Endothelial cell of hepatic sinusoid (primary cell): ENCODE measurements at regions not wholly inside any gene's neighbourhood (a gene's known extent, or its start where the extent isn't known, plus 50 kb on each side); places are given as distances from the start of the nearest gene placed in this dataset.
"Not testable (repeated sequence)": the region's sequence is repeated elsewhere in the genome, so short reads cannot be mapped to it uniquely, and the experiment has no call there.

Experiments used
- in situ Hi-C: cut with HindIII; loops from 2 replicates; pipeline ENCODE4 v1.10.0; 2017; ENCODE audit warnings: low sequenced_read_pairs

DNA sequence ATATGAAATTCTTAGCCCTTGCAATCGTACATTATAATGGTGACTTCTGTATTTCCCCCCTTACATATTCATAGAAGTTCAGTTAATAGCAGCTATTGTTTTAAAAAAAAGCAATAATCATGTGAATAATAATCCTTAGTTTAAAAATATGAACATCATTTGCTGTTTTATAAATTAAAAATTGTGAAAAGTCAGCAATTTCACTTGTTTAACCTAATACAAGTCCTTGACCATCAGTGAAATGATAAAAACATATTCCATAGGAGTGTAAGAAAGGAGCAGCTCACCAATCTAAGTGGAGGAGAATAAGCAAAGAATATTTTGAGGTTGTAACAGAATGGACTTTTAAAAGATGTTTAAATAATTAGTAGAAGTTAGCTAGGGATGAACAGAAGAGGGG, 650.2 kb downstream of the SUCLG1 start:
- in situ Hi-C loops, result no loop called here

DNA sequence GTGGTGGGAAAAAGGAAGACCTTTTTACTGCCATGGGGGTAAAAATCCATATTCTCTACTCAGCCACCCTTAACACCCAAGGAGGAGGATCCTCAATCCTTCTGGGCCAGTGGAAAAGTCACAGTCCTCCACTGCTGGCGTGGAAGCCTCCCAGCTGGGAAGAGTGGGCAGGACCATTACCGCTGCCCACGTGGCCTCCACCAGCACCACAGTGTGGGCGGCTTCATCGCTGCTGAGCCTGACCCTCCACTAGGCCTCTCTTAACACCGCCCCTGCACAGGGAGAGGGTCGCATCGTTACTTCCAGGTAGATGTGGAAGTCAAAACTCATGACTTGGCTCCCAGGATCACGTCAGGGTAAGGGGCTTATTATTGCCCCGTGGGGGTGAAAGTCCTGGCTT, 656.5 kb downstream of the SUCLG1 start:
- in situ Hi-C loops, result no loop called here

DNA sequence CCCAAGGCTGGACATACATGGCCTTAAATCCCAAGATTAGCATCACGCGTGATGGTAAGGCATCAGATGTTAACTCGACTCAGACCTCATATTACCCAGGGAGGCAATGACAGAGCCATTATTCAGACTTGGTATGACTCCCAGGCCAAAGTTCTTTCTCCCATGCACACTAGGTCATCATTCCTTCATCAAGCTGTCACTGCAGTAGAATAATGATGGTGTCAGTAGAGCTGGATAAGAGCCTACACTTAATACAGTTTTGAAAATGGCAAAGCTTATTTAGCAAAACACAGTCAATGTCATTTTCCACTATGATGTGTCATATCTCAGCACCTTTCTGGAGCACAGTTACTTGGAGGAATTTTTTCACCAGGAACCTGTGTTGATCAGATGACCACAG, 663.3 kb downstream of the SUCLG1 start:
- in situ Hi-C loops, result no loop called here

DNA sequence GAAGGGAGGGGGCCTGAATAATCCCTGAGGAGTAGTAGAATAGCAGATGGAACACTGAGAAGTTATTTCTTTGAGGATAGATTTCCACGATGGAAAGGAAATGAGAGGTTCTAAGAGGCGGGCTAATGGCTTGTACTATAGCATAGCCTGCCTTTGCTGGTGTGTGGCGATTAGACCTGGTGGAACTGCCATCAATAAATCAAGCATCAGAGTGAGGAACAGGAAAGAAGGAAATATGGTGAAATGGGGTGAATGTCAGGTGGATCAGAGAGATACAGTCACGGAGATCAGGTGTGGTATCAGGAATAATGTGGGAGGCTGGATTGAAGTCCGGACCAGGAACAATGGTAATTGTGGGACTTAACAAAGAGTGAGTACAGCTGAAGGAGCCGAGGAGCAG, 668.6 kb downstream of the SUCLG1 start:
- in situ Hi-C loops, result not testable (repeated sequence)

DNA sequence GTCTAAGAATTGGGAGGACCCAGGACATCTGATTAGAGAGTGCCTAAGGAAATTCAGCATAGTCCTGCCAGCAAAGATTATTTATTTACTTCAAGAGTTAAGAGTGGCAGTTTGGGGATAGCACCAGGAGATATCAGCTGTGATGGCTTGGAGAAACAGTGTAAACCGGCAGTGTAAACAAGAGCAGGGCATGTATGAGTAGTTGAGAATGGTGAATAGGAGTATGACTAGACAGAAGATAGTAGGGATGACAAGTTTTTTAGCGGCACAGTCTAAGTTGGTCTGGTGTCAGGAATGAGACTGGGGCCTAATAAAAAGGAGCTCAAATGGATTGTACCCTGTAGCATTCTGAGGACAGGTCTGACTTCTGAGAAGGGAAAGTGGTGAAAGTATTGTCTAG, 669.4 kb downstream of the SUCLG1 start:
- in situ Hi-C loops, result not testable (repeated sequence)

DNA sequence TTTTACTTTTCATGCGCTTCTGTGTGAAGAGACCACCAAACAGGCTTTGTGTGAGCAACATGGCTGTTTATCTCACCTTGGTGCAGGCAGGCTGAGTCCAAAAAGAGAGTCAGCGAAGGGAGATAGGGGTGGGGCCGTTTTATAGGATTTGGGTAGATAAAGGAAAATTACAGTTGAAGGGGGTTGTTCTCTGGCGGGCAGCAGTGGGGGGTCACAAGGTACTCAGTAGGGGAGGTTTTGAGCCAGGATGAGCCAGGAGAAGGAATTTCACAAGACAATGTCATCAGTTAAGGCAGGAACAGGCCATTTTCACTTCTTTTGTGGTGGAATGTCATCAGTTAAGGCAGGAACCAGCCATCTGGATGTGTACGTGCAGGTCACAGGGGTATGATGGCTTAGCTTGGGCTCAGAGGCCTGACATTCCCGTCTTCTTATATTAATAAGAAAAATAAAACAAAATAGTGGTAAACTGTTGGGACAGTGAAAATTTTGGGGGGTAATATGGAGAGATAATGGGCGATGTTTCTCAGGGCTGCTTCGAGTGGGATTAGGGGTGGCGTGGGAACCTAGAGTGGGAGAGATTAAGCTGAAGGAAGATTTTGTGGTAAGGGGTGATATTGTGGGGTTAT, 670.0 kb downstream of the SUCLG1 start:
- in situ Hi-C loops, result not testable (repeated sequence)

DNA sequence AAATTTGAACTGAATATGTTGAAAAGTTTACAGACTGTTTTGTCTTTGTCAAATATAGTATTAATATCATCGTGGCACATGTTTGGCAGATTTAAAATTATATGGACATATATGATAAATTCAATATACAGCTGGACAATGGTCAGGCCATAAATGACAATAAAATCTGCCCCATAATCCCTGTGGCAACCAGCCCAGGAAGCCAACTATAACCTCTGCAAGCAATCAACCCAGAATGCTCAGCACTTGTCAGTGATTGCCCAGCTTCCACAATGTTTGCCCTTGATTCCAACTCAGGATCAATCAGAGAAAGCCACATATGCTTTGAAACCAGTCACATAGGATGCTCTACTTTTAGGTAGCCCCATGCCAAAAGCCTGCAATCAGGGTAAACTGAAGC, 671.9 kb downstream of the SUCLG1 start:
- in situ Hi-C loops, result no loop called here

DNA sequence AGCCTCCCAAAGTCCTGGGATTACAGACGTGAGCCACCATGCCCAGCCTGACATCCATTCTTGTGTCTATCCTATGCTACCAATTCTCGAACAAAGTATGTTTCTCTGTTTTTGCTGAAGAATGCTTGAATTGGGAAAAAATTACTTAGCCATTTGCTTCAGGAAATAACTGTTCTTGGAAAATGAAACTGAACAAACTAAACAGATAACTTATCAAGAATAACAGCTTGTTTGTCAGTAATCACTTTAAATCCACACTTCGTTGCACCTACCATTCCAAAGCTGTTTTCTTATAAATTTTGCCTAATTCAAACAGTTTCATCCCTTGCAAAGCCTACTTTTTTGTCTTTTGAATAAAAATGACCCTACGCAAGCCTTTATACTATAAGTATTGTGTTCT, 672.9 kb downstream of the SUCLG1 start:
- in situ Hi-C loops, result no loop called here

DNA sequence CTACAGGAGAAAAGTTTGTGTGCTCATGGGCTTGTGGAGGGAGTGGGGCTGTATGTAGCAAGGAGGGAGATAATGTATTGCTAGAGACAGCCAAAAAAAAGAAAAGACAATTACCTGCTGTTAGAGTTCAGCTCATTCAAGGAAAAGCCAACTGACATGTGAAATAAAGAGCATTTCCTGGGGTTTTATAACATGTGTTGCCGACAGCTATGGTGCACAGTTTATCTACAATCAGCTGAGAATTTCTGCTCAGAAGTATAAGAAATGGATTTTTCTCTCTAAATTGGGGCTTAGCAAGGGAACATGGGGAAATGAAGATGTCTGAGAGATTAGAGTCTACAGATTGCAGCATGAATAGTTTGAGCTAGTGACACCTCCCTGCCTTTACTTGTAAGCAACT, 674.1 kb downstream of the SUCLG1 start:
- in situ Hi-C loops, result no loop called here

DNA sequence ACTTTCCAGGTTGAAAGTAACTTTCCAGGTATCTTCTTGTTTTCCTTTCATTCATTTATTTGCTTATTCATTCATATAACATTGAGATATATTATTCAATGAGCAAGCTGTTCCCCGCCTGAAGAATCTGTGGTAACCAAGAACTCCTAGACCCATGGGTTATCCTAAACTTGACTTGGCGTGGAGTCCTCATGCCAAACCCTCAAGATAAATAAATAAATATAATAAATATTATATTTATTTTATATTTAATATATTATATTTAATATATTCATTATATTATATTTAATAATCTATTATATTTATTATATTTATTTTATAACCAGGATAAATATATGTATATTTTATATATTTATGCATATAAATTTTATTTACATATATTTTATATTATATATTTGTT, 674.8 kb downstream of the SUCLG1 start:
- in situ Hi-C loops, result no loop called here

DNA sequence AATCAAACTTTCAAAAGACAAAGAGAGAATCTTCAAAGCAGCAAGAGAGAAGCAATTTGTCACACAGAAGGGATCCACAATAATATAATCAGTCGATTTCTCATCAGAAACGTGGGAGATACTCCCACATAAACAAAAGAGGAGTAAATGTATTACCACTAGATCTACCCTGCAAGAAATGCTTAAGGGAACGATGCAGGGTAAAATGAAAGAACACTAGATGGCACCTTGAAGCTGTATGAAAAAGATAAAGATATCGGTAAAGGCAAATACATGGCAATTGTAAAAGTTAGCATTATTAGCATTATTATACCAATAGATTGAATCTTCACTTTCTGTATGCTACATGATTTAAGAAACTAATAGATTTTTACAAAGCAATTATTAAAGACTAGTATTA, 677.0 kb downstream of the SUCLG1 start:
- in situ Hi-C loops, result no loop called here

DNA sequence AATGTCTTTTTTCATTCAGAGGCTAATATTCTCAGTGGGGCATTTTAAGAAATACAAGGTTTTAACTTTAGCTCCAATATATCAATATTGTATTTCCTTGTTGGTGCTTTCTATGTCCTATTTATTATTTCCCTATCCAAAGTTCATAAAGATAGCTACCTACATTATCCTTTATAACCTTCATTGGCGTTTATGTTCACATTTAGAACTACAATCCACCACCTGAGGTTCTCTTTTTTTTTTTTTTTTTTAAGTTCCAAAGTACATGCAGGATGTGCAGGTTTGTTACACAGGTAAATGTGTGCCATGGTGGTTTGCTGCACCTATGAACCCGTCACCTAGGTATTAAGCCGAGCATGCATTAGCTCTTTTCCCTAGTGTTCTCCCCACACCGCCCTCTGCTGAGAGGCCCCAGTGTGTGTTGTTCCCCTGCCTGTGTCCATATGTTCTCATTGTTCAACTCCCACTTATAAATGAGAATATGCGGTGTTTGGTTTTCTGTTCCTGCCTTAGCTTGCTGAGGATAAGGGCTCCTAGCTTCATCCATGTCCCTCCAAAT, 694.6 kb downstream of the SUCLG1 start:
- in situ Hi-C loops, result no loop called here

DNA sequence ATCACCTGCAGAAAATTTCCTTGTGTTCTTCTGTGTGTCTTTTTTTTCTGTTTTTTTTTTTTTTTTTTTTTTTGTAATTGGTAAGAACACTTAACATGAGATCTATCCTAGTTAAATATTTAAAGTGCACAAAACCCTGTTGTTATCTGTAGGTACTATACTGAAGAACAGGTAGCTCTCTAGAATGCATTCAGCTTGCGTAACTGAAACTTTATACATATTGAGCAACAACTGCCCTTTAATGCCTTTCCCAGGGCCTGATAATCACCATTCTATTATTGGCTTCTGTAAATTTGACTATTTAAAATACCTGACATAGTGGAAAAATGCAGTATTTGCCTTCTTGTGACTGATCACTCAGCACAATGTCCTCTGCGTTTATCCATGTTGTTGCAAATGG, 701.8 kb downstream of the SUCLG1 start:
- in situ Hi-C loops, result no loop called here

DNA sequence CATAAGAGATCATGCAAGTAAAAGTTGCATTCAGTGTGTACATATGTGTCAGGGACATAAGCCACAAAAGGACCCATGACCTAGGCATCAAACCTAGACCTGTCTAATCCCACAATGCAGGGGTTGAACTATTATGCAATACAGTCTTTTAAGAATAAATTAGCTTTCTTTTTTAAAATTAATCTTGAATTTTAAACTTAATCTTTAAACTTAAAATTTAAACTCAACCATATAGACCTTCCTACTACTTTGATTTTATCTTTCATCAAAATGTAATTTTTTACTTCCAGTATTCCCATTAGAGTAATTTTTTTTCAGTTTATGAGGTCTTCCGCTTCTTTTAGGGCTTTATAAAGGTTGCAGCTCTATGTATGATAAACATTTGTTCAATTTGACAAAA, 702.9 kb downstream of the SUCLG1 start:
- in situ Hi-C loops, result no loop called here

DNA sequence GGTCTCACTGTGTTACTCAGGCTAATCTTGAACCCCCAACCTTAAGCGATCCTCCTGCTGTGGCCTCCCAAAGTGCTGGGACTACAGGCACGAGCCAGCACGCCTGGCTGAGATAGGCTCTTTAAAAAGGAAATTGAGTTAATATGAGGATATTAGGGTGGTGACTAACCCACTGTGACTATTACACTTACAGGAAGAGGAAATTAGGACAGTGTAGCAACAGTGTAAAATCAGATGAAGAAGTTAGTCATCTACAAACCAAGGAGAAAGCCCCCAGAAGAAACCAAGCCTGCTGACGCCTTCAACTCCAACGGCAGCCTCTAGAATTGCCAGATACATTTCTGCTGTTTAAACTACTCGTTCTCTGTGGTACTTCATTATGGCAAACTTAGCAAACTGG, 711.9 kb downstream of the SUCLG1 start:
- in situ Hi-C loops, result no loop called here

DNA sequence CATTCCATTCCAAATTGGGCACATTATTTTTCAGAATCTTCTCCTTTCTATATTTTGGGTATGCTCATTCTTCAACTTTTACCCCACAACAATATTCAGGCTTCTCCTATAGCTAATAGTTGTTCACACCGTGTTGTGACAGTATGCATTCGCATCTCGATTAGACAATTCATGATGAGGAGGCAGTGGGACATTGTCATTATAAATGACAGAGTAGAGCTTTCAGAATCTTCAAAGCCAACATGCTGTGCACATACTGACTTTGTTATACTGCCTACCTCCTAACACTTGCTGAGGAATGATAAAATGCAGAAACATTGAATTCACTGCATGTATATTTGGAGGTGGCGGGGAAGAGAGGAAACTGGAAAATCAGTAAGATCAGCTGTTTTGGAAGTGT, 714.2 kb downstream of the SUCLG1 start:
- in situ Hi-C loops, result no loop called here

DNA sequence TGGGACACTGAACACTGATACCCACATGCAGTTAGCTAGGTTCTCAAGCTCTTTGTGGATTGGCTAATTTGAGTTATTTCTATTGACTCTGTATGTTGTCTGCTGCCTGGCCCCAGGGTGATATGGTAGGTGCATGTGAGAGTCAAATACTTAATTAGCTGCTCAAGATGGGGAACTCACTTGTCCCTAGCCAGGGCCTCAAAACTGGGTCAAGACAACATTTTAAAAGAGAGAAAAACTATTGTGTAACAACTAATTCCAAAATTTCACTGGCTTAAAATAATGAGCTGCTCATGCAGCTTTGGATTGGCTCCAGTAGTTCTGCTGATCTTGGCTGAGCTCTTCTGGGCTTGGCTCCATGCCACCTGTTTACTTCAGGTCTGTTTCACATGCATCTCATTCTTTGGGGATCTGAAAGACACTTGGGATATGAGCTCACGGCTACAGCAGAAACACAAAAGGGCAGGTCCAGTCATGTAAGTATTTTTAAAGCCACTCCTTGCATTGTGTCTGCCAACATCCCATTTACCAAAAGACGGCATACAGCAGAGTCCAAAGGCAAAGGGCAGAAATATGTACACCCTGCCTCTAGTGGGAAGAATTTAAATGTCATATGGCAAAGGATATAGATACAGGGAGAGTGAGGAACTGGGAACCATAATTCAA, 716.8 kb downstream of the SUCLG1 start:
- in situ Hi-C loops, result no loop called here

DNA sequence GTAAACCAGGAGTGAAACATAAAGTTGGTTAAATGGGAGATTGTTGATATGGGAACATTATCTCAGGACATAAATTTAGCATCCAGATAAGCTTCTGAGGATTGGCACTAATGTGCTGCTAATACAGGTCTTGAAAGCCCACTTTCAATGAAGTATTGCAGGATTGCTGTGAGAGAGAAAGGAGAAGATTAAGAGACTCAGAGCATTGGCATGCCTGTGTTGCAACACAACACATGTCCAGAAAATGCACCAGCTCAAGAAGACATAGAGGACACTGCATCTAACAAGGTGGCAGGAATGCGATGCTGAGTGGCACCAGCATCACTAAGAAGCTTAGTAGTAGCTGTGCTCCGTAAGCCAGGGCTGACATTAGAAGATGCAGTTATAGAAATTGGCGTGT, 728.9 kb downstream of the SUCLG1 start:
- in situ Hi-C loops, result no loop called here

DNA sequence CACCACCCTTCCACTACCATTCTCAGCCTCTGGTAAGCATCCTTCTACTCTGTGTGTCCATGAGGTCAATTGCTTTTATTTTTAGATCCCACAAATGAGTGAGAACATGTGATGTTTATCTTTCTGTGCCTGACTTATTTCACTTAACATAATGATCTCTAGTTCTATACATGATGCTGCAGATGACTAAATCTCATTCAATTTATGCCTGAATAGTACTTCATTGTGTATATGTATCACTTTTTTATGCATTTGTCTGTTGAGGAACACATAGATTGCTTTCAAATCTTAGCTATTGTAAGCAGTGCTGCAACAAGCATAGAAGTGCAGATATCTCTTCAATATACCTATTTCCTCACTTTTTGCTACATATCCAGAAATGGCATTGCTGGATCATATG, 733.3 kb downstream of the SUCLG1 start:
- in situ Hi-C loops, result no loop called here

DNA sequence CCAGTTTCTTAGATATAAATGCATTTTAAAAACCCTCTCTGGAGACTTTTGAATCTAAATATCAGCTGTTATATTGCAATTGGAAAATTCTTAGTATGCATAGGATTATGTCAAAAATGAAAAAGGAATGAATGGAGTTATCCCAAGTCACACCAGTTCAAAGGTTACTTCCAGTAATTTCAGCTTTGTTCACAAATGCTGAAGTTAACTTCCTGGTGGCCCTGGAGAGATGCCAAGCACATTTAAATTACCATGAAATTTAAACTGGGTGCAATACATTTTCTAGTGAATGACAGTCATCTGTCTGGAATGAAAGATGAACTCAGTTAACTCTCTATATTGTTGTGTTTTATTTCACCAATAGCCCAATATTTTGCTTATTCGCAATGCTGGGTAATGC, 753.9 kb downstream of the SUCLG1 start:
- in situ Hi-C loops, result no loop called here

DNA sequence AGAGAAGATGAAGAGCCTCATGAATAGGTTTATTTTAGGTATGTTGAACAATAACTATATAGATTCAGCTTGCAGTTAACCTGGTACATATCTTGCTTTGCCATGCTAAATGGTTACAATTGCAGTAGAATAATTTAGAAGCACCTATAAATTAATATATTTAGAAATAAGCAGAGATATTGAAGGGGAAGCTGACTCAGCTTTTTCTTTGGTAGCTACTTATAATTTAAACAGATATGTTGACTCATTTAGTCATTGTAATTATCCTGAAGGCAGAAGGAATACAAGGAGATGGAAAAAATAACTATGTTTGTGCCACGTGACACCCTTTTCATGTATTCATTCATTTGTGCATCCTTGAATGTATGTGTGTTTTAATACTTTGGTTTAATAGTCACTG, 755.5 kb downstream of the SUCLG1 start:
- in situ Hi-C loops, result no loop called here

DNA sequence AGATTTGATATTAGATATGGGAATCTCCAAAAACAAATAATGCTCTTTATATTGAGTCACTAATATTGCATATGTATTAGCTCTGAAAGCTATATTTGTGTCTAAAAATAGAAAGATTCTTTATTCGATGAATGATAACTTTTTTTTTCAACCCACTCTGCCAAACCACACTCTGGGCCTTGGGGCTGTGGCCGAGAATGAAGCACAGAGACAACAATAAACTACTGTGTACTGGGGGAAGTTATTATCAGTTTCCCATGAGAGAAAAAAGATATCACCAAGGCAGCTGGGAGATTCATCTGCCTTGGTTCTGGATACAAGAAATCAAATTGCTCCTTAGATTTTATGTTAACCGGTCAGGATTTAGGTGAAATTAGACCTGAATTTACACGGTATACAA, 762.2 kb downstream of the SUCLG1 start:
- in situ Hi-C loops, result no loop called here

DNA sequence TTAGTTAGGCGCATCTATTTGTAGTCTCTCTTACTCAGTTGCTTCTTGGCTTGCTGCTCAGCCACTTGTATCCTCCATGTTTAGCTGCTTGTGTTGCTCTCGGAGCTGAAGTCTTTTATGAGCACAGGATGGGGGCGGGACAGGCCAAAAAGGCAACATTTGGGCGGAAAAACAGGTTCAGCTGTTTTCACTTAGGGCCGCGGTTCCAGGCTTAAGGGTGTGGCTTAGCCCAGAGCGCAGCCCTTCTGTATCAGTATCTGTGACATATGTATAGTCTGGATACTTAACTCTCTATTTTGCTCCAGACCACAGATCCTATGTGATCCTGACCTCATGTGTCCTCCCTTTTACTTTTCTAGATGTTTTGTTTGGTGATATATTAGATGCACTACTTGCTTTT, 763.5 kb downstream of the SUCLG1 start:
- in situ Hi-C loops, result no loop called here
